GM12872 (cell line): ENCODE measurements at regions not wholly inside any gene's neighbourhood (a gene's known extent, or its start where the extent isn't known, plus 50 kb on each side); places are given as distances from the start of the nearest gene placed in this dataset.

Experiments
- CTCF ChIP-seq: IDR thresholded peaks from 3 replicates; pipeline ENCODE4 v1.5.1; 2011; ENCODE audit warnings: low read depth, mild to moderate bottlenecking, low read length, moderate library complexity; ENCODE audit not compliant: insufficient read depth

- TF ChIP-seq CTCF: no peak
Measured at GRCh38 chr4:115749404-115749803, 636.0 kb upstream of the NDST4 start.

- no peak for TF ChIP-seq CTCF
Measured at GRCh38 chr4:115740806-115741205, 627.4 kb upstream of the NDST4 start.

- no peak for TF ChIP-seq CTCF
Measured at GRCh38 chr4:115729739-115730266, 616.4 kb upstream of the NDST4 start.

- TF ChIP-seq CTCF: no peak
Measured at GRCh38 chr4:115723621-115724020, 610.2 kb upstream of the NDST4 start.

- TF ChIP-seq CTCF: no peak
Measured at GRCh38 chr4:115720611-115721010, 607.2 kb upstream of the NDST4 start.

- TF ChIP-seq CTCF: no peak
Measured at GRCh38 chr4:115711575-115711974, 598.2 kb upstream of the NDST4 start.

GRCh38 chr4:115688961-115689360 is 575.5 kb upstream of the NDST4 start:
- no peak for TF ChIP-seq CTCF
